AG20443 (cell line): ENCODE measurements at regions not wholly inside any gene's neighbourhood (a gene's known extent, or its start where the extent isn't known, plus 50 kb on each side); places are given as distances from the start of the nearest gene placed in this dataset.
"Not testable (repeated sequence)": the region's sequence is repeated elsewhere in the genome, so short reads cannot be mapped to it uniquely, and the experiment has no call there.

Source experiments
- DNase-seq: peaks from one replicate; pipeline ENCODE4 v3.0.0; 2012; ENCODE audit warnings: low spot score, mixed read lengths

GRCh38 chr19:7400815-7401214, 52.1 kb downstream of the ARHGEF18 start:
- no peak for DNase-seq

- no peak for DNase-seq
Measured at GRCh38 chr19:7401694-7402093, 53.0 kb downstream of the ARHGEF18 start.

- DNase-seq, result not testable (repeated sequence)
Measured at GRCh38 chr19:7405482-7405881, 56.7 kb downstream of the ARHGEF18 start.

GRCh38 chr19:7408251-7408650, 59.5 kb downstream of the ARHGEF18 start:
- DNase-seq, result no peak

- no peak for DNase-seq
Measured at GRCh38 chr19:7410946-7411345, 62.2 kb downstream of the ARHGEF18 start.

GRCh38 chr19:7413629-7414028, 64.9 kb downstream of the ARHGEF18 start:
- DNase-seq, result no peak

GRCh38 chr19:7415163-7415856, 66.6 kb downstream of the ARHGEF18 start:
- peak; percentile 27 for DNase-seq

GRCh38 chr19:7415857-7416371, 67.2 kb downstream of the ARHGEF18 start:
- DNase-seq, result no peak

GRCh38 chr19:7417671-7418324, 69.1 kb downstream of the ARHGEF18 start:
- DNase-seq, result peak; percentile 37

GRCh38 chr19:7418596-7418995, 69.9 kb downstream of the ARHGEF18 start:
- DNase-seq, result no peak

GRCh38 chr19:7419153-7419552, 69.7 kb downstream of the PEX11G start:
- no peak for DNase-seq

GRCh38 chr19:7419777-7420439, 68.9 kb downstream of the PEX11G start:
- no peak for DNase-seq

- DNase-seq, result no peak
Measured at GRCh38 chr19:7421941-7422744, 66.7 kb downstream of the PEX11G start.
